Esophagus squamous epithelium (tissue), 5 donors: ENCODE measurements at regions not wholly inside any gene's neighbourhood (a gene's known extent, or its start where the extent isn't known, plus 50 kb on each side); places are given as distances from the start of the nearest gene placed in this dataset.

Experiments used
- DNase-seq: peaks from one replicate; lab custom pipeline; 2025; lab: John Stamatoyannopoulos, UW
- H3K27ac ChIP-seq, 4 donors: fragments of 200-600 bp; sonication (generic); one replicate each; pipeline ENCODE4 v1.5.1; 2016 to 2019; ENCODE audit warnings: mild to moderate bottlenecking in 1 of 4
- H3K27me3 ChIP-seq, 4 donors: fragments of 200-600 bp; sonication (generic); 1 replicate in 3 of 4; 2 replicates in 1 of 4; pipeline versions ENCODE4 v1.5.1 to v1.6.0; 2017 to 2021; ENCODE audit warnings: antibody characterized with exemption in 1 of 4
- H3K36me3 ChIP-seq, 3 donors: fragments of 200-600 bp; sonication (generic); one replicate each; pipeline ENCODE4 v1.5.1; 2016 to 2019
- H3K4me1 ChIP-seq, 3 donors: fragments of 200-600 bp; sonication (generic); one replicate each; pipeline ENCODE4 v1.5.1; 2017 to 2019
- H3K4me3 ChIP-seq, 4 donors: fragments of 200-600 bp; sonication (generic); 1 replicate in 3 of 4; 2 replicates in 1 of 4; pipeline ENCODE4 v1.5.1; 2016 to 2019; ENCODE audit warnings: mild to moderate bottlenecking in 2 of 4, moderate library complexity in 1 of 4
- H3K9me3 ChIP-seq, 3 donors: fragments of 200-600 bp; sonication (generic); one replicate each; pipeline ENCODE4 v1.5.1; 2016 to 2019
- POLR2A ChIP-seq, 4 donors: fragments of 450-650 bp; IDR thresholded peaks; one replicate each; pipeline ENCODE4 v1.6.1; 2017; ENCODE audit warnings: antibody characterized with exemption in 4 of 4, mild to moderate bottlenecking in 4 of 4, moderate library complexity in 3 of 4
- WGBS, 2 donors: methylation state at CpG; one replicate each; pipeline ENCODE4 v1.1.5; 2018; 5-methylcytosine and 5-hydroxymethylcytosine counted together
- intact Hi-C: fragments of 100-400 bp; cut with DNase I; formaldehyde crosslinking; loops from one replicate; pipeline ENCODE4 v1.15.0; 2022
- TF ChIP-seq, protein P1 (sequence below), 6 experiments: fragments of 450-650 bp in 4 of 6; fragments of 200-600 bp in 2 of 6; sonication (generic) in 2 of 6; IDR thresholded peaks; one replicate each; pipeline ENCODE4 v1.5.1; 2016 to 2019; ENCODE audit warnings: antibody characterized with exemption in 6 of 6, mild to moderate bottlenecking in 4 of 6, moderate library complexity in 4 of 6
- donor health status: DM: yes; HTN: yes; CAD: no.

DNA sequence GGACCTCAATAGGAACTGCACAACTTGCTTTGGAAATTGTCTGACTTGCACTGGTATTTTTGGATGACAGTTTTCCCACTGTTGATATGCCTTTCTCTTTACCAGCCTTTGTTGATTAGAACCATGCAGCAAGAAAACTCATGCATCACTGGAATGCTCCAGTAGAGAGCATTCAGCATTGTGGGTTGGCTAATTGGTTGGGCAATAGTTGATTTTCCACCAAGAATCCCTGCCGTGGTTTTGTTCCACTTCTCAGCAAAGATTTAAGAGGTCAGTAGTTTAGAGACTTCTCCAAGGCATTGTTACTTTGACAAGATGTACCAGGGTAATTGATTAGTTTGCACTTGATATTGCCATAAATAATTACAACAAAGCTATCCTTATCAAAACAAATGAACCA is 260.0 kb downstream of the DHX35 start:
- TF ChIP-seq, protein P1, sequence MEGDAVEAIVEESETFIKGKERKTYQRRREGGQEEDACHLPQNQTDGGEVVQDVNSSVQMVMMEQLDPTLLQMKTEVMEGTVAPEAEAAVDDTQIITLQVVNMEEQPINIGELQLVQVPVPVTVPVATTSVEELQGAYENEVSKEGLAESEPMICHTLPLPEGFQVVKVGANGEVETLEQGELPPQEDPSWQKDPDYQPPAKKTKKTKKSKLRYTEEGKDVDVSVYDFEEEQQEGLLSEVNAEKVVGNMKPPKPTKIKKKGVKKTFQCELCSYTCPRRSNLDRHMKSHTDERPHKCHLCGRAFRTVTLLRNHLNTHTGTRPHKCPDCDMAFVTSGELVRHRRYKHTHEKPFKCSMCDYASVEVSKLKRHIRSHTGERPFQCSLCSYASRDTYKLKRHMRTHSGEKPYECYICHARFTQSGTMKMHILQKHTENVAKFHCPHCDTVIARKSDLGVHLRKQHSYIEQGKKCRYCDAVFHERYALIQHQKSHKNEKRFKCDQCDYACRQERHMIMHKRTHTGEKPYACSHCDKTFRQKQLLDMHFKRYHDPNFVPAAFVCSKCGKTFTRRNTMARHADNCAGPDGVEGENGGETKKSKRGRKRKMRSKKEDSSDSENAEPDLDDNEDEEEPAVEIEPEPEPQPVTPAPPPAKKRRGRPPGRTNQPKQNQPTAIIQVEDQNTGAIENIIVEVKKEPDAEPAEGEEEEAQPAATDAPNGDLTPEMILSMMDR (IDR thresholded peaks at IDR 0.05) = no peak
- no peak for TF ChIP-seq POLR2A (IDR thresholded peaks at IDR 0.05)
- no peaks in the 10 kb centered on the region for H3K4me1 ChIP-seq
- WGBS, 2 donors = 29 to 33% methylated on average over 1 of the region's 1 CpG
- intact Hi-C loops = no loop called here
- H3K27ac ChIP-seq = no peak overlapping the region
- no peak for DNase-seq
- no peak overlapping the region for H3K4me3 ChIP-seq
- no peaks in the 10 kb centered on the region for H3K36me3 ChIP-seq
- H3K27me3 ChIP-seq = peaks cover 0 to 62% (median 0%) of the 10 kb centered on the region in 4 donors
- no peaks in the 10 kb centered on the region for H3K9me3 ChIP-seq

DNA sequence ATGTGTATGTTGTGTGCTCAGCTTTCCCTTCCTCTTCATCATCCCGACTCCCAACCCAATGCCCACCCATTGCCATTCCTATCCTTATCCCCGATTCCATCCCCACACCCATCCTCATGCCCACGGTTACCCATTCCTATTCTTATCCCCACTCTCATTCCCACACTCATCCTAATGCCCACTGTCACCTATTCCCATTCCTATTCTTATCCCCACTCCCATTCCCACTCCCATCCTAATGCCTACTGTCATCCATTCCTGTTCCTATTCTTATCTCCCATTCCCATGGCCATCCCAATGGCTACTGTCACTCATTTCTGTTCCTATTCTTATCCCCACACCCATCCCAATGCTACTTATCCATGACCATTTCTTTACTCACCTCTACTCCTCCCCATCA is 254.1 kb downstream of the DHX35 start:
- Histone ChIP-seq H3K4me3 (no peak overlapping the region), H3K27ac (no peak overlapping the region), H3K4me1 (no peaks in the 10 kb centered on the region), H3K36me3 (no peaks in the 10 kb centered on the region), H3K27me3 (peaks cover 0 to 29% (median 0%) of the 10 kb centered on the region in 4 donors), H3K9me3 (no peaks in the 10 kb centered on the region)
- intact Hi-C loops = no loop called here
- WGBS, 2 donors = 81 to 82% methylated on average over 3 of the region's 3 CpGs
- TF ChIP-seq, protein P1 (IDR thresholded peaks at IDR 0.05) = no peak
- TF ChIP-seq POLR2A (IDR thresholded peaks at IDR 0.05) = no peak
- no peak for DNase-seq

DNA sequence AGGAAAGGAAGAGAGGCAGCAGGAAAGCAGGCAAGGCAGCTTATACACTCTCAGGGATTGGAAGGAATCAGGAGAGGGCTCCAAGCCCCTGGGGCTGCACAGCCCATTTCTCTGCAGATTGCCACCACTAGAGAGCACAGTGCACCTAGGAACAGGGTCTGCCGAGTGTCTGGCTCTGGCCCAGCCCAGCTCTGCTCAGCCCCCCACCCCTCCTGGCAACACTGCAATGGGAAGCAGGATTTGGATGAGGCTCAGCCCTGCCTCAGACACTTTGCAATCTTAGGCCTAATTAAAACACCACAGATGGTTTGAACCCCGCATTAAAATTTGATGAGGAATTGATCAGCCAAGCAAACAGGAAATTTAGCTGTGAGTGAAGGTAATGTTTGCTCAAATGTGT is 252.7 kb downstream of the DHX35 start:
- 49 to 83% methylated on average over 1 to 2 of the region's 2 CpGs for WGBS, 2 donors
- Histone ChIP-seq H3K27me3 (peaks cover 0 to 22% (median 0%) of the 10 kb centered on the region in 4 donors), H3K4me3 (no peak overlapping the region), H3K36me3 (no peaks in the 10 kb centered on the region), H3K9me3 (no peaks in the 10 kb centered on the region), H3K27ac (no peak overlapping the region), H3K4me1 (no peaks in the 10 kb centered on the region)
- intact Hi-C loops = no loop called here
- DNase-seq = no peak
- no peak for TF ChIP-seq POLR2A (IDR thresholded peaks at IDR 0.05)
- TF ChIP-seq, protein P1 (IDR thresholded peaks at IDR 0.05) = no peak

DNA sequence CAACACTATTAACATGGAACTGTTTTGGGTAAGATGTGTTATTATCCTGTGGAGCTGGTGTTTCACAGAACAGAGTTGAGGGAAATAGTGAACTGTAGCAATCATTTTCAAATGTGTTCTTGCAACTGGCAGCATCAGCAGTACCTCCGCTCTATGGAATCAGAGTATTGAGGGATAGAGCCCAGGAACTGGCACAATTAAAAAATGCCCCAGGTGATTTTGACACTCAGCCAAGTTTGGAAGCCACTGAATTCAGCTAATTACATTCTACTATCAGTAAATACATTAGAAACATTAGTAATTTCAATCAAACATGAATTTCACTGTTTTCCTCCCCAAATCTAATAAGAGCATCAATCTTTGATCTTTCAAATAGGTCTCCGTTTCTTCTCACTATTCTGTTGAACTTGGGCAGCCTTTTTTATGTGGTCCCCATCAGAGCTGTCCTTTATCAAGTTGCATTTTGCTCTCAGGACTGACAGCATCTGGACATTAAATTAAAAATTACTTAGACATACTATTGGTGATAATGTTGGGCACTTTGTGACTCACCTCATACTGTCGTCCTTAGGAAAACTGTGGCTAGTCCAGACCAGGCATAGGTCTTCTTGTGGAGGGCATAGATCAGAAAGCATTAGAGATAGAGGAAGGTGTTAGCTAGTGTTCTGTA is 251.5 kb downstream of the DHX35 start:
- Histone ChIP-seq H3K4me3 (no peak overlapping the region), H3K36me3 (no peaks in the 10 kb centered on the region), H3K9me3 (no peaks in the 10 kb centered on the region), H3K27me3 (peaks cover 0 to 14% (median 0%) of the 10 kb centered on the region in 4 donors), H3K27ac (no peak overlapping the region), H3K4me1 (peaks cover 0 to 1% (median 0%) of the 10 kb centered on the region in 3 donors)
- DNase-seq = no peak
- WGBS, 2 donors = 58 to 65% methylated on average over 3 of the region's 3 CpGs
- intact Hi-C loops = no loop called here
- TF ChIP-seq, protein P1 (IDR thresholded peaks at IDR 0.05) = no peak
- no peak for TF ChIP-seq POLR2A (IDR thresholded peaks at IDR 0.05)

DNA sequence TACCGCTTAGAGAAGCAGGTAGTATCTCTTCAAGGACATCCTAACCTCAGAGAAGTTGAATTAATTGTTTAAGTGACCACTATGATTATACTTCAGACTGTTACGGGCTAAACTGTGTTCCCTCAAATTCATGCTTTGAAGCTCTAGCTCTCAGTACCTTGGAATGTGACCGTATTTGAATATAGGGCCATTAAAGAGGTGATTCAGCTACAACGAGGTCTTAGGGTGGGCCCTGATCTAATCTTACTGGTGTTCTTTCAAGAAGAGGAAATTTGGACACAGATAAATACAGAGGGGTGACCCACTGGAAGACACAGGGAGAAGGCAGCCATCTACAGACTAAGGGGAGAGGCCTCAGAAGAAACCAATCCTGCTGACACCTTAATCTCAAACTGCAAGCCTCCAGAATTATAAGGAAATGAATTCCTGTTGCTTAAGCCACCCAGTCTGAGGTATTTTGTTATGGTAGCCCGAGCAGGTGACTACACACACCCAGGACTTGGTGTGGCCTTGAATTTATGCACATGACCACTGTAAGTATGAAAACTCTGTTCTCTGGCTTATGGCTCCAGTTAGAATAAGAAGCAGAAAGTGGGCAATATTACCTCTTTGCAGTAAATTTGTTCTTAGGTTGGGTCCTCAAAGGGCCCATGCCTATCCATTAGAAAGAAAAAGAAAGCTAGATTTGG is 249.1 kb downstream of the DHX35 start:
- Histone ChIP-seq H3K27ac (no peak overlapping the region), H3K9me3 (no peaks in the 10 kb centered on the region), H3K36me3 (no peaks in the 10 kb centered on the region), H3K27me3 (peaks cover 0 to 11% (median 0%) of the 10 kb centered on the region in 4 donors), H3K4me1 (peaks cover 0 to 23% (median 7%) of the 10 kb centered on the region in 3 donors), H3K4me3 (no peak overlapping the region)
- no peak for DNase-seq
- 74 to 76% methylated on average over 5 of the region's 5 CpGs for WGBS, 2 donors
- intact Hi-C loops = no loop called here
- no peak for TF ChIP-seq POLR2A (IDR thresholded peaks at IDR 0.05)
- TF ChIP-seq, protein P1 (IDR thresholded peaks at IDR 0.05) = no peak
